GM21825 (cell line): ENCODE measurements at regions not wholly inside any gene's neighbourhood (a gene's known extent, or its start where the extent isn't known, plus 50 kb on each side); places are given as distances from the start of the nearest gene placed in this dataset.
"Not testable (repeated sequence)": the region's sequence is repeated elsewhere in the genome, so short reads cannot be mapped to it uniquely, and the experiment has no call there.

Experiments used
- ATAC-seq: cut with Tn5 transposase; IDR thresholded peaks from one replicate; pipeline ENCODE4 v1.9.1; 2021; ENCODE audit warnings: mild to moderate bottlenecking, moderate library complexity; ENCODE audit not compliant: unreplicated experiment

- no peak for ATAC-seq
These were observed 345.3 kb downstream of the NR2F1-AS1 start for GRCh38 chr5:93235761-93236160.

GRCh38 chr5:93226202-93226735, 354.8 kb downstream of the NR2F1-AS1 start:
- ATAC-seq = no peak

- ATAC-seq = no peak
These were observed 355.3 kb downstream of the NR2F1-AS1 start for GRCh38 chr5:93225748-93226147.

GRCh38 chr5:93224624-93225023, 356.4 kb downstream of the NR2F1-AS1 start:
- no peak for ATAC-seq

- ATAC-seq = no peak
These were observed 359.2 kb downstream of the NR2F1-AS1 start for GRCh38 chr5:93221773-93222172.

- ATAC-seq = no peak
These were observed 360.6 kb downstream of the NR2F1-AS1 start for GRCh38 chr5:93220431-93220830.

GRCh38 chr5:93219641-93220145, 361.3 kb downstream of the NR2F1-AS1 start:
- no peak for ATAC-seq

- not testable (repeated sequence) for ATAC-seq
These were observed 367.8 kb downstream of the NR2F1-AS1 start for GRCh38 chr5:93213111-93213794.

- ATAC-seq = no peak
These were observed 371.5 kb downstream of the NR2F1-AS1 start for GRCh38 chr5:93209476-93209875.

GRCh38 chr5:93208141-93208751, 372.8 kb downstream of the NR2F1-AS1 start:
- ATAC-seq = no peak

- ATAC-seq = no peak
These were observed 374.8 kb downstream of the NR2F1-AS1 start for GRCh38 chr5:93206203-93206602.

GRCh38 chr5:93201061-93201460, 380.0 kb downstream of the NR2F1-AS1 start:
- no peak for ATAC-seq

GRCh38 chr5:93196986-93197385, 384.0 kb downstream of the NR2F1-AS1 start:
- no peak for ATAC-seq

GRCh38 chr5:93193431-93194347, 387.3 kb downstream of the NR2F1-AS1 start:
- no peak for ATAC-seq

GRCh38 chr5:93192683-93193082, 388.3 kb downstream of the NR2F1-AS1 start:
- ATAC-seq = no peak

- no peak for ATAC-seq
These were observed 388.9 kb downstream of the NR2F1-AS1 start for GRCh38 chr5:93192087-93192486.

- ATAC-seq = no peak
These were observed 389.8 kb downstream of the NR2F1-AS1 start for GRCh38 chr5:93191035-93191817.

GRCh38 chr5:93189707-93190120, 391.3 kb downstream of the NR2F1-AS1 start:
- ATAC-seq = no peak

- ATAC-seq = no peak
These were observed 392.0 kb downstream of the NR2F1-AS1 start for GRCh38 chr5:93188876-93189485.
